Activated T-cell treated with anti-CD3 and anti-CD28 coated beads for 48 hours (primary cell): ENCODE measurements at regions not wholly inside any gene's neighbourhood (a gene's known extent, or its start where the extent isn't known, plus 50 kb on each side); places are given as distances from the start of the nearest gene placed in this dataset.

Experiments used
- DNase-seq: peaks from one replicate; pipeline ENCODE4 v3.0.0-alpha.2; 2020; ENCODE audit warnings: low read depth

DNA sequence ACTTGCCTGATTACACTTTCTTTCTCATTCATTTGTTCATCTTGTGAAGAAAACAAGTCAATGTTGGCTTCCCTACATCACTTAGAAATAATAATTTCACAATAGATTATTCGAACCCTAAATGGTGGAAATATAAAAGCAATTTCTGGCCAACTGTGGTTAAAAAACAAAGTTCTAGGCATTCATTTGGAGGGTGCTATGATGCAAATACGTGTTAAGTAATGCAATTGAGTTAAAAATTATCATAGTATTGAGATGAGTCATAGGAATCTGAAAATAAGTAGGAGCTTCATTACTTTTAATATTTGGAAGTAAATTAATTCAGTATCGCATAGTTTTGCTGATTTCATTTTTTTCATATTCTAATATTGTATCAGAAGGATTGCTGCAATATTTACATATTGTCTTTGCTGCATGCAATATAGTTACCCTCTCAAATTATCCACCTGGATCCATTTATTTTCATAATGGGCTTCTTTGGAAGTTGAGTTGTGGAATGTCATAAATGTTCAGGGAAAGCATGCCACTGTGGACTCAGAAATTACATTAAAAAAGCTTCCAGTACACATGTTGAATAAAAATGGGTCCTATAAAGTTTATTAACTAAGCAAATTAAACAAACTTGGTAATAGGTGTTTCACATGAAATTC, 647.7 kb upstream of the WWC1 start:
- no peak for DNase-seq

DNA sequence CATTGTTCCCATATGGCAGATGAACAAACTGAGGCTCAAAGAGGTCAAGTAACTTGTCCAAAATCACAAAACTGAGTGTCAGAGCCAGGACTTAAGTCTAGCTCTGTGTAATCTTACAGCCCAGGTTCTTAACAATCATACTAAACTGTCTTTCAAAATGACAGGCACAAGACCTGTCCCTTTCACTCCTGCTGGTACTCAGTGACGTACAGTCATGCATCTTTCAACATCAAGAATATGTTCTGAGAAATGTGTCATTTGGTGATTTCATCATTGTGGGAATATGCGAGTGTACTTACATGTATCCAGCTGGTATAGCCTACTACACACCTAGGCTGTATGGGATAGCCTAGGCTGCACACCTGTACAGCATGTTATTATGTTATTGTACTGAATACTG, 646.8 kb upstream of the WWC1 start:
- no peak for DNase-seq

DNA sequence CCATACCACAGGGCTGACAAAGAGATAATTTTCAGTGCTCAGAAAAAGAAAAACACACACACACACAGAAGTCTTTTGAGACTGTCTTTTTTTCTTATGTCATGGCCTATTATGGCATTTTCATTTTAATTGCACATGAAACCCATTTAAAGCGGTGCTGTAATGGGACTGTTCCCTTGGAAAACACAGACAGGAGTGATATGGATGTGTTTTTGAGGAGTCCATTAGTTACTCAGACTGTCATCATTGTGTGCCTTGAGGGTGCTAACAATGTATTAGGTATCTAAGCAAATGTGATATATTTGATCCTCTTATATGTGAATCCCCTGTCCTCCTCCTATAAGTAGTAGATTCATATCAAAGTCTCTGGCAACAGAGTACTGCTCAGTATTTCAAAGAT, 642.0 kb upstream of the WWC1 start:
- DNase-seq, result no peak

DNA sequence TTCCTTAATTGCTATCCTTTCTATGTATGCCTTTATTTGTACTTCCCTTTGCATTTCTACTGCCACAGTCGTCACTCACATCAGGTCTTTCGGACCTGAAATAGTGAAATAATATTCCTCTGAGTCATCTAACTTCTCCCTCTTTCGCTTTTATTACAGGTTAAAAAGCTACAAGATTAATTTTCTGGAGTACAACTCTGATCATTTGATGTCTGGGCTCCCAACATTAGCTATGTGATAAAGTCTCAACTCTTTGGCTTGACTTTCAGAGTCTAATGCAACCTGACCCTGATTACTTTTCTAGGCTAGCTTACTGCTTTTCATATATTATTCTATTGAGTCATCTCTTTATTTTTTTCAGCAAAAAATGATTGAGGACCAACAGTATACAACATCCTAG, 638.8 kb upstream of the WWC1 start:
- no peak for DNase-seq

DNA sequence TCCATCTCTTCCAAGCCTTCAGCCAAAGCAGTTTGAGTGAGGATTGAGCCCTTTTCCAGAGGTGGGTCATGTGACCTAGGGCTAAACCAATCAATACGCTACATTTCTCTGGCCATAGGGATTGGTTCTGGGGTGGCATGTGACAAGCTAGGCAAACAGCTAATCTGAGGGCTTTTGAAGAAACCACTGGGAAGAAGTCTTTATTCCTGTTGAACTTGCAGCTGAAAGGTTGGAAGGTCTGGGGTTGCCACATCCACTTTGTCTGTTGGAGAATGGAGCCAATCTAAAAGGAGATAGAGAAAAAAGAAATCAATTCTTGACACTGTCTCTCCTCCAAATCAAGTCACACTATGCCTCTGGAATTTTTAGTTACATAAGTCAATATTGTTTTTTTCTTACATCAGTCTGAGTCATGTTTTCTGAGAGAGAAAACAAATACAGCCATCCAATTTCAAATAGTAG, 637.8 kb upstream of the WWC1 start:
- DNase-seq, result no peak

DNA sequence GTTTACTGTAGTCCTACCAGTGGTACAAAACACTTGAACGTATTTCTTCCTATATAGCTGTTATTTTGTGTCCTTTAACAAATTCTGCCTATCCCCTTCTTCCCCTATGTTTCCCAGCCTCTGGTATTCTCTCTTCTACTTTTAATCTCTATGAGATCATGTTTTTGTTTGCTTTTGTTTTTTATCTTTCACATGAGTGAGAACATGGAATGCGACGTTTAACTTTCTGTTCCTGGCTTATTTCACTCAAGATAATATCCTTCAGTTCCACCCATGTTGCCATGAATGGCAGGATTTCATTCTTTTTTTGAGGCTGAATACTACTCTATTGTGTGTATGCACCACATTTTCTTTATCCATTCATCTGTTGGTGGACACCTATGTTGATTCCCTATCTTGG, 634.4 kb upstream of the WWC1 start:
- no peak for DNase-seq

DNA sequence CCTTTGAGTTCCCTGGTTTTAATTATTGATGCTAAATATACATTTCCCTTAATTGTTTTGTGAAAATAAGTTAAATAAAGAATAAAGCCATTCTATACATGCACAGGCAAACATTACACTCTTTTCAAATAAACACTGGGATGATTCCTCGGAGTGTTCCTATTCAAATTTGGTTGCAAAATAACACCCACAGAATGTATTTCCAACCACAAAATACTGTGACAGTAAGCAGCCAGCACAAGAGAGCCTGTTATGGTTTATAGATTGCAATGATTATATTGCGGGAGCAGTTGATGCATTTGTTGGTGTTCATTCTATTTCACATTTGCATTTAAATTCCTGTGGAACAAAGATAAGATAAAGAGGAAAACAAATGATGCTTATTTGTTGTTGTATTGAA, 632.6 kb upstream of the WWC1 start:
- no peak for DNase-seq

DNA sequence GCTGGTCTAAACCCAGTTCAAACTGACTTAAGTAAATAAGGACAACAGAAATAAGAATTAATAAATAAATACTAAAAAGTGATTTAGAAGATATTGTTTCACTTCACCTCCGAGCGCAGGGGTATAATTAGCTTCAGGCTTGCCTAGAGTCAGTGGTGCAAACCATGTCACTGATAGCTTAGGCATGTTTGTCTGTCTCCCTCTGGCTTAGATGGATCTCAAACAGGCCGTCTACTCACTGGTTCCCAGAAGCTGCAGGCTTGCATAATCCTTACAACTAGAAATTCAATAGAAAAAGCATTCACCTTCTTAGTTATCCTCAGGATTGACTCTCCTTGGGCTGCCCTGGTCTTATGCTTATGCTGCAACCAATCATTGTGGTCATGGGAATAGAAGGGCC, 629.8 kb upstream of the WWC1 start:
- DNase-seq, result no peak

DNA sequence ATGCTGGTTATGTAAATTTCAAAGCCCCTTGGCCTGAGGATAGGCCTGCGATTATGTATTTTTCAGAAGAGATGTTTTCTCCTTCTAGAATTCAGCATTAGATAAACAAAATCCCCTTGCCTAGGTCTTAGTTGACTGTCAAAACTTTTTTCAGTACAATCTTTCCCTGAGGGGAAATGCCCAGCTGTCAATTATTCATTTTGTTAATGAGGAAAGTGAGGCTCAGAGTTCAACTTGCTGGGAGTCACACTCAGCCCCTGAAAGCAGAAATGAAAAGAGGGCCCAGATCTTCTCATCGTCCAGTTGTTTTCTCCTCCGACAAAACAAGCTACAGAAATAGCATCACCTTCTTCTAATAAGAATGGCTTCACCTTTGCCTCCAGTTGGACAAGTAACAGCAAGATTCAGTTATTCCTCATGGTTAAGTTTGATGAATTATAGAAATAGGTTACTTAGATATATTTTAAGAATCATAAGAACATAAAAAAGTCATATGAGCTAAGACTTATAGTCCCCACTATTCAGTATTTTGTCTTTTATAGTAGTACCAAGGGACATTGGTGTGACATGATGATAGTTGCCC, 627.1 kb upstream of the WWC1 start:
- DNase-seq, result no peak

DNA sequence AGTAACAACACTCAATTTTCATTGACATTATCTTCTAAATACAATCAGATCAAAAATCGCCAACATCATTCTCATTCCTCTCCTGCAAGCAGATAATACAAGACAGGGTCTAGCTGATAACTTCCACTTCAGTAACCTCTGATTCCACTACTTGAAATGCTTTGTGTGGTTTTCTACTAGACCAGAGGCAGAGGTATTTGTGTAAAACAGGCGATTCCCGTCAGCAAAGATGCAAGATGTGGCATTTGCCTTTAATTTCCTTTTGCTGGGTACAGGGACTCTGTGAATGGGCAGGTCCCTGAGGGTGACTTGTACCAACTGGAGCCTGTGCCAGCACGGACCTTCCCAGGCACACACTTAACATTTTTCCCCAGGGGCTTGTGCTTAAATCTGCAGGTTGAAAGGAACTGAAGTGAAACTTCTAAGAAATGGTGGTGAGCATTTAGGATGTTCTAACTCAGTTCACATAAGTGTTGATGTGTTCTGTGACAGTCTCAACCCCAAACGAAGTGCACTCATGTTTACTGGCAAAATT, 625.5 kb upstream of the WWC1 start:
- no peak for DNase-seq

DNA sequence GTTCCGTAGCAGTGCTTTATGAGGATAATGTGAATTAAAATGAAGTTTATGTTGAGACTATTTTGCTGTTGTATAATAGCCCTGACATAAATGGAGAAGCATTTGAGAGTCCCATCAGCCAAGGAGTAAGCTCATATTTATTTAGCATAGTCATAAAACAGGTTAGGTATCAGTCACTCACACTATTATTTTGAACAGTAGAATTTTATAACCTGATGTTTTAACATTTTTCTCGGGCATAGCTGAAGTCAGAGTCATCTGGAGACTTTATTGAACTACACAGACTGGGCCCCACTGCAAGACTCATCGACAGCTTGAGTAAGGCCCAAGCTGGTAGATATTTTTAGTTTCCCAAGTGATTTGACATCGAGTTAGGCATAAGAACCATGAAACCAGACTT, 620.3 kb upstream of the WWC1 start:
- no peak for DNase-seq

DNA sequence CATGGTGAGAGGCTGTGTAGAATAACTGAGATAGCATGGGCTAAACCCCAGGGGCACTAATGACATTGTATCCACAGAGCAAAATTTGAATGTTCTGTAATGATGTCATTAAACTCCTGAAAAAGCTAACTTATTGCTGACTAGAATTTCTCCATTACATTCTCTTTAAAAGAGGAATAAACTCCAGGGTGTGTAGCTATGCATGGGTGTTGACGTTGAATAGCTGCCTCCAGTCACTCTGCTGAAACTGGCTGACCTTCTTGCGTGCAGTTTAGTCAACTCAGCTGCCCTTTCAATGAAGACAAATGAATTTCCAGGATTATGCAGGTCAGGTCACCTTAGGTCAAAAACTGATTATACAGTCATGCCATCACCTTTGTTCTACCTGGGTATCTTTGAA, 617.5 kb upstream of the WWC1 start:
- DNase-seq, result no peak

DNA sequence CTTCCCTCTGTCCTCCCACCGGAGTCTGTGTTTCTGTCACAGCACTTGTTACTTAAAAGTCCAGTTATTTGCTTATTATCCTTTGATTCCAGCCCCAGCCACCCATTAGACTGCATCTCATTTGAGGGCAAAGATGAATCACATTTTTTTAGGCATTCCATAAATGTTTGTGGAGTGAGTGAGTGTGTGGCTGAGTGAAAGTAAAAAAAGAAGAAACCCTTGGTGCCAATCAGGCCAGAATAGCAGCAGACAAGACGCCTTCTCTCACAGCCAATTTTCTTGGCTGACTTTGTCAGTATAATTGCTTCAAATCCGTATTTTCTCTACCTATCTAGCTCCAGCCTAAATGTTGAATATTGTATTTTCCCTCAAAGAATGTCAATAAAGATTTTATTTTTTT, 613.0 kb upstream of the WWC1 start:
- DNase-seq, result no peak

DNA sequence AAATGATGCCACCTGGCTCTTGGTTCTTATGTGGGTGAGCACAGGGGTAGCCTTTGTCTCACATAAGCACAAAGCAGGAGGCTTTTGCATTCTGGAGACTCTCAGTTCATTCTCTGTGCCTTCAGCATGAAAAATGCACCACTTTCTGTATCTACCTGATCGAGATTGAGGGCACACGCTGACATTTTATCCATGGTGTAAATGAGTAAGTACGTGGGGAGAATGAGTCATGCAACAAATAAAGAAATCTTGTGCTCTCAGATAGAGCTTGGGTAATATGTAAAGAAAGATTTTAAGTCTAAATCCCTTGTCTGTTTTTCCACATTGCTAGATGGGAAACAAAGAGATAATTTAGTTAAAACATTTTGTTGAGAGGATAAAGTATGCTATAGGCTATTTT, 607.2 kb upstream of the WWC1 start:
- DNase-seq, result no peak

DNA sequence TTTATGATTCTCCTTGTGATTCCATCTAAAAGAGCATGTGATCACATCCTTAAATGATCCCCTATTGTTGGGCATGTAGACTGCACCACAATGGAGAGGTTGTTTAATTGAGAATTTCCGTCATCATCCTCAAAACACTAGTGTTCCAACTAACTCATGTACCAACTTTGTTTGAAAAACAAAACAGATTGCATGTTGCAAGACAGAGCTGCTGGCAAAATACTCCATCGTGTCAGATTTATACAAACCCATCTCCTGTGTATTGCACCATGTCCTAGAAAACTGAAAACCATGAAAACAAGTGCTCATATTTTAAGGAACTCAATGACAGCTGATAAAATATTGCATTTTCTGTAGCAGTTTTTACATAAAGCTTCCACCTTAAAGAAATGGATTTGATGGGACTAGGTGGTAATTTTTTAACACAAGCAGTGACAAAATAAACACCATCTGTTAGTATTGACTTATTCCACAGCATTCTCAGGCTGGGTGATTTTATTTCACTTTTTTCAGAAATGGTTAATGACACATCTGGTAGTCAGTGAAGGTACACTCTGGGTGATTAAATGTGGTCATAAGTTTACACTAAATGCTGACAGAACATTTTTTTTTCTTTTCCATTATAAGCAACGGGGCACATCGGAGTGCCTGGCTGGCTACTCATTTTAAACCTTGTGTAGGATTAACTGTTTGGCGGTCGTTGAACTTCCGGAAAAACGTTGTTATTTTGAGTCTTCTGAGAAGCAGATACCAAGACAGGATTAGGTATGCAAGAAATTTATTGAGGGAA, 602.9 kb upstream of the WWC1 start:
- no peak for DNase-seq

DNA sequence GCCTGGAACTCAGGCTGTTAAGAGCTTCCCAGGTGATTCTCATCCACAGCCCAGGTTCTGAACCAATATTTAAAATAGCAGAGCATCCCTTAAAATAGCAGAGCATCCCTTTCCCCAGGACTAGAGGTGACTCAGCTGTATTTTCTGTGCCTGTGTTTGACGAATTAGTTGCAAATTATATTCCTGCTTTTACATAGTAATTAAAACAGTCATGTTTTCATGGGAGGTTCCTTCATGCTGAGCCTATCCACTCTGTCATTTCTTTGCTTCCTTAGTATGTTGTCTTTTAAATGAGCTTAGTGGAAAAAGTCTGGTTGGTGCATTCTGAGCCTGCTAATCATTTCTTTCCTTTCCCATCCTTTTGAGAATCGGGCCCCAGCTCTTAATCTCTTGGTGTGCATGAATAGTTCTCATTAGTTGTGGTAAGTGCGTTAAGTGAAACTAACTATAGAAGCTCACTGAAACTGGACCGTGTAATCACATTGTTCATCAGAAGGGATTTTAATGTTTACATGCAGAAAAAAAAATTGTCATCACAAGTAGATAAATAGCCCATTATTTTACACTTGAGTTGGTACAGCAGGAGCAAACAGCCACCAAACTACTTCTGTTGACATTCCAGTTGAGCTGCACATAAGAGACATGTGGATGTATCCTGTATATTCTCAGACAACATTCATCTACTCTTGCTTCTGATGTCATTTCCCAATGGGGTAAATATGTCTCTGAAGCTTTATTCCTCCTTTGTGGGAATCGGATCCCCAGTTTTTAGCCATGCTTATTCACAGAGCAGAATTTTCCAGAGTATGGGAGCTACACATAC, 596.9 kb upstream of the WWC1 start:
- DNase-seq, result no peak

DNA sequence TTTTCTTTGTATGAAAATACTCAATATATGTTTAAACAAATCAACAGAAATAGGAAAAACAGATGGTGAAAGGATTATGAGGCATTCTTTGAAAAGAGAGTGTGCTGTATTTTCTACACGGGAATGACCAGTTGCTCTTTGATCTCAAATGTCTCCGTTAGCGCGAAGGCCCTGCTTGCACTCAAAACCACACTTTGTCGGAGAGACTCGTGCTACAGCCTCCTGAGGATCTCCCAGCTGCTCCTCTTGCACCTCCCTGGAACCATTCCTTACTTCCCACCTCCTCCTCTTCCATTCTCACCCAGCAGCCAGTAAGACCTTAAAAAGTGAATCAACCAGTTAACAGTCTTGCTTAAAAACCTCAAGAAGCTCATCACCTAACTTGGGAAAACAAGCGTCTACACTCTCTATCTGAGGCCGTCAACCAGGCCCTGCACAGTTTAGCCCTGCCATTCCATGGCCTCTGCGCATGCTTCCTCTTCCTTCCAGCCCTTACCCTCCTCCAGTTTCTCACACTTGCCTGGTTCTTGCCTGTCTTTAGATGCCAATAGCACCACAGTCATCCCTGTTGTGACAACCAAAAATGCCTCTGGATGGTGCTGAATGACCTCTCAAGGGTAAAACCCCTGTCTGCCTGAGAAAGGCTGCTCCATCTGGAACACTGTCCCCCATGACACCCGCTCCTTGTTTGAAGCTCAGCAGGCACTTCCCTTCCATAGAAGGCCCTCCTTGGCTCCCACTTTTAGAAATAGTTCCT, 594.7 kb upstream of the WWC1 start:
- no peak for DNase-seq

DNA sequence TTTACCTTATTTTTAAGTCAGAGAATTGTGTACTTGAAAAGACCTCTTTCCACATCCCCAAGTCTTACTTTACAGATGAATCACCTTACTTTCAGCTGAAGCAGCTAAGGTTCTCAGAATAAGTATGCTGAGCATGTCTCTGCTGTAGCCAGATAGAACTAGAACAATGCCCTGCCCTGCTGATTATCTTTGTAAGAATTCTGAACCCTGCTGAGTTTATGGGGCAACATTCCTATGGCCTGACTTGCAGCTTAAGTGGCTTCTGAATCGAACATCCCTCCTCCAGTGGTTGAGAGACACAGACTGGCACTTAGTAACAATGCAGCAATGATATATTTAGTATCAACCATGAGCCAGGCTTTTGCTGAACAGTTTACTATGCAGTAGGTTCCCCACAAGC, 592.0 kb upstream of the WWC1 start:
- DNase-seq, result no peak

DNA sequence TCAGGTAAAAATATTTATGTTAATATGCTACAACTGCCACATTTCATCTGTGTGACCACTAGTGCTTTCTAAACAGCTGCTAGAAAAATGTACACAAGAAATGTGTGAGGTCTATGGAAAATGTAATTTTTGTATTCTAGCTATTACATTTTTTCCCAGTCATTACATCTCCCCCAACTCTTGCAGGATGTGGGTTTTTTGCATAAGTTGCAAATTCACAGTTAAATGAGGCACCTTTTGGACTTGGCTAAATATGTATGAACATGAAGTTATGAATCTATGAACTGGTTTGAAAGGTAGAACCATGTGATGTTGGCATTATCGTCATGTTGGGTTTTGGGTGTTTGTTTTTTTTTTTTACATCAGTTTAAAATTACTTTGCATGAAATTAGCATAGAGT, 590.4 kb upstream of the WWC1 start:
- DNase-seq, result no peak

DNA sequence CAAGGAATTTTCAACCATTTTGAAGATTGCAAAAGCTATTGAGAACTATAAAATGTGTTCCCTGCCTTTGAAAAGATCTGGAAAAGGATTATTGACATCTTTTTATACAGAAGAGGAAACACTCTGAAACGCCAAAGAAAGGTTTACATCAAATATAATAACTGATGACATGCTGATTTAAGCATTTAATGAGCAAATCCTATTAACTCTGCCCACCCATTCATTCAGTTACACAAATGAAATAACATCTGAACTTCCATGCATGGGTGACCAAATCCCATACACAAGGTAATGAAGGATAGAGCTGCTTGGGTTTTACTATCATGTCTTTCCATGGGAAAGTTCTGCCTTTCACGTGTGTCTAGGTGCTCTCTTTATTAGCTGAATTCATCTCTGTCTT, 589.4 kb upstream of the WWC1 start:
- DNase-seq, result no peak

DNA sequence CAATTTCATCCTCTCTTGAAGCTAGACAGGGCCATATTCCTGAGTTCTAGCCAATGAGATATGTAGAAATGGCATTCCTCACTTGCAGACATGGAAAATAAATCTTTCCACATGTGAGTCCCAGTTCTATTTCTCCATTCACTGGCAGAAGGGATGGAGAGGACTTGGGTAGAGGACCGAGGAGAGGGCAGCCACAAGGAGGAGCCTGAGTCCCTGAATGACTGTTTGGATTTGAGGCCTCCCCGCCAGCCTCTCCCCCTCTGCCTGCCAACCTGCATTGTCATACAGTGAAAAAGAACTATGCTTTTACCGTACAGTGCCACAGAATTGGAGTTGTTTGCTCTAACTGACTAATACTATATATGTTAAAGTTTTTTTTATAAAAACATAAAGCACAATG, 583.0 kb upstream of the WWC1 start:
- DNase-seq, result no peak

DNA sequence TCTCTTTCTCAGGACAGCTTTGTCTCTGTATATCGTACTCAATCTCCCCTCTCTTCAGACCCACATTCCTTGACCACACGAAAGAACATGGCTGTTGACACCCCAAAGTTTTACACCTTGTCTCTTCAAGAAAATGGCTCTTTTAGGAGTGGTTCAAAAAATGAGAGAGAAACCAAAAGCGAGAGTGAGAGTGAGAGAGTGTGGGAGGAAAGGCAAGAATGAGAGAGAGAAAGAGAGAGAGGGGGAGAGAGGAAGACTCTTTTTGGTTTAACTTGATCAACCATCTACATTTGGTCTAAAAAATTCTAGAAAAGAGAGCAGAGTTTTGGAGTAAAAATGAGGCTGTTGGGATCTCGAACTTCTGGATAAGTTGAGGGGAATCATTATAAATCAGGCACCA, 581.8 kb upstream of the WWC1 start:
- no peak for DNase-seq
